ENCODE measurements at regions not wholly inside any gene's neighbourhood (a gene's known extent, or its start where the extent isn't known, plus 50 kb on each side); places are given as distances from the start of the nearest gene placed in this dataset.

GRCh38 chr2:235311044-235311443, 182.8 kb upstream of the AGAP1 start:
- H3K4me1 ChIP-seq, result no peaks in the 10 kb centered on the region
- H3K9me3 ChIP-seq, result peaks cover 4 to 8% of the 10 kb centered on the region in 2 donors
- H3K27me3 ChIP-seq, result no peaks in the 10 kb centered on the region
- TF ChIP-seq, protein P1, sequence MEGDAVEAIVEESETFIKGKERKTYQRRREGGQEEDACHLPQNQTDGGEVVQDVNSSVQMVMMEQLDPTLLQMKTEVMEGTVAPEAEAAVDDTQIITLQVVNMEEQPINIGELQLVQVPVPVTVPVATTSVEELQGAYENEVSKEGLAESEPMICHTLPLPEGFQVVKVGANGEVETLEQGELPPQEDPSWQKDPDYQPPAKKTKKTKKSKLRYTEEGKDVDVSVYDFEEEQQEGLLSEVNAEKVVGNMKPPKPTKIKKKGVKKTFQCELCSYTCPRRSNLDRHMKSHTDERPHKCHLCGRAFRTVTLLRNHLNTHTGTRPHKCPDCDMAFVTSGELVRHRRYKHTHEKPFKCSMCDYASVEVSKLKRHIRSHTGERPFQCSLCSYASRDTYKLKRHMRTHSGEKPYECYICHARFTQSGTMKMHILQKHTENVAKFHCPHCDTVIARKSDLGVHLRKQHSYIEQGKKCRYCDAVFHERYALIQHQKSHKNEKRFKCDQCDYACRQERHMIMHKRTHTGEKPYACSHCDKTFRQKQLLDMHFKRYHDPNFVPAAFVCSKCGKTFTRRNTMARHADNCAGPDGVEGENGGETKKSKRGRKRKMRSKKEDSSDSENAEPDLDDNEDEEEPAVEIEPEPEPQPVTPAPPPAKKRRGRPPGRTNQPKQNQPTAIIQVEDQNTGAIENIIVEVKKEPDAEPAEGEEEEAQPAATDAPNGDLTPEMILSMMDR (IDR thresholded peaks at IDR 0.05), result no peak
- no peaks in the 10 kb centered on the region for H3K36me3 ChIP-seq
- H3K27ac ChIP-seq, result no peak overlapping the region
- no peak overlapping the region for H3K4me3 ChIP-seq
- no peak for DNase-seq (ENCODE audit: low spot score)

- no peak overlapping the region for H3K4me3 ChIP-seq
- DNase-seq (ENCODE audit: low spot score), result no peak
- no peaks in the 10 kb centered on the region for H3K4me1 ChIP-seq
- no peaks in the 10 kb centered on the region for H3K36me3 ChIP-seq
- H3K9me3 ChIP-seq, result peaks cover 4 to 8% of the 10 kb centered on the region in 2 donors
- H3K27me3 ChIP-seq, result no peaks in the 10 kb centered on the region
- TF ChIP-seq, protein P1 (IDR thresholded peaks at IDR 0.05), result no peak
- no peak overlapping the region for H3K27ac ChIP-seq
Observed at GRCh38 chr2:235312571-235312970, 181.3 kb upstream of the AGAP1 start.

DNA sequence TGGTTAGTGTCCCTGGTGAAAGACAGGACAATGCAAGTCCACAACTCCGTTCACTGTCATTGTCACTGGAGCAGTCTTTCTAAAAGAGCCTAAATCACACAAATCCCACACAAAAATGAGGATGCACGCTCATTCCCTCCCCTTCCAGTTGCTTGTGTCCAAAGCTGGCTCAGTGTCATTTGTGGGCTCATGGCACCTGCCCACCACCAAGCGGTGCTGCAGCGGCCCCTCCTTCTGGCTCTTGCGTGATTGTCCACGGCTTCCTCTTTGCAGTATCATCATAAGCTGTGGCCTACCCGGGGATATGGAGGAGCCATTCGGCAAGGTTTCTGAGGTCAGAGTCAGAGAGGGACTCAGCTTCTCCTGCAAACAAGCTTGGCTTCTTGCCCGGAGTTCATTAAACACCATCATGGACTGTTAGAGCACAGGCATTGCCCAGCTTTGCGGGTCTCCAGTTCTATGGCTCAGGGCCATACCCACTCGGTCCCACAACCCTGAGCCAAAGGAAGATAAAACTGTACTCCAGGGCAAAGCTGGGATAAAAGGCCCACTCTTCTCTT, 179.4 kb upstream of the AGAP1 start:
- Histone ChIP-seq H3K9me3 (peaks cover 4 to 8% of the 10 kb centered on the region in 2 donors), H3K36me3 (no peaks in the 10 kb centered on the region), H3K4me1 (no peaks in the 10 kb centered on the region), H3K27me3 (no peaks in the 10 kb centered on the region), H3K27ac (no peak overlapping the region), H3K4me3 (no peak overlapping the region)
- TF ChIP-seq, protein P1 (IDR thresholded peaks at IDR 0.05), result no peak
- no peak for DNase-seq (ENCODE audit: low spot score)

GRCh38 chr2:235319095-235319494, 174.7 kb upstream of the AGAP1 start:
- no peak for DNase-seq (ENCODE audit: low spot score)
- Histone ChIP-seq H3K4me3 (no peak overlapping the region), H3K36me3 (no peaks in the 10 kb centered on the region), H3K4me1 (no peaks in the 10 kb centered on the region), H3K27ac (no peak overlapping the region), H3K27me3 (no peaks in the 10 kb centered on the region), H3K9me3 (no peaks in the 10 kb centered on the region)
- TF ChIP-seq, protein P1 (IDR thresholded peaks at IDR 0.05), result no peak

DNA sequence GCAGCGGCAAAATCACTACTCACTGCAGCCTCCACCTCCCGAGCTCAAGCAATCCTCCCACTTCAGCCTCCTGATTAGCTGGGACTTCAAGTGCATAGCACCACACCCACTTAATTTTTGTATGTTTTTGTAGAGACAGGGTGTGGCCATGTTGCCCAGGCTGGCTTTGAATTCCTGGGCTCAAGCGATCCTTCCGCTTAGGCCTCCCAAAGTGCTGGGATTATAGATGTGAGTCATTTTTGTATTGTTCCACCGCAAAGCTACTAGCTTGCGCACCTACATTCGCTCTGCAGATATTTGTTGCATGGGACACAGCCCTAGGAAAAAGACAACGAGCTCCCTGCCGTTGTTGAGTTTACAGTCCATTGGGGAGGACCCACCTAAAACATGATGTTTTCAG, 173.5 kb upstream of the AGAP1 start:
- TF ChIP-seq, protein P1 (IDR thresholded peaks at IDR 0.05), result no peak
- H3K27me3 ChIP-seq, result no peaks in the 10 kb centered on the region
- DNase-seq (ENCODE audit: low spot score), result no peak

DNA sequence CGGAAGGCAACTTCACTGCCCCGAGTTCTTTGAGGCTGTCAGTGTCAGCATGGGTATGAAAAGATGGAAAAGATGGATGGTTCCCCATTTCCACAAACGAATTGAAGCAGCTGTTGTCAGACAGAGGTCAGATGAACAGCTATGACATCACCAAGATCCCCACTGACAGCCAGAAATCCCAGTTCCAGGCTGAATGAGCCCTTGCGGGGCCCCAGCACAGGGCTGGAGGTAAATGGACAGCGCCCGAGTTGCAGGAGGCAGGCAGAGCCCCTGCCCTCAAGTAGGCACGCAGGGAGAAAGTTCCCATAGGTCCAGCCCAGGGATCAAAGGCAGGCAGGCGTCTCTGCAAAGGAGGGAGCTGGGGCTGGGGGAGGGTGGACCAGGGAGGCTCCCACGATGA, 169.5 kb upstream of the AGAP1 start:
- no peaks in the 10 kb centered on the region for H3K27me3 ChIP-seq

More for the DNA sequence above, 173.5 kb upstream of the AGAP1 start:
- H3K36me3 ChIP-seq, result no peaks in the 10 kb centered on the region
- no peaks in the 10 kb centered on the region for H3K4me1 ChIP-seq
- no peak overlapping the region for H3K4me3 ChIP-seq
- no peak overlapping the region for H3K27ac ChIP-seq
- no peaks in the 10 kb centered on the region for H3K9me3 ChIP-seq

More for the DNA sequence above, 169.5 kb upstream of the AGAP1 start:
- TF ChIP-seq, protein P1 (IDR thresholded peaks at IDR 0.05), result no peak
- Histone ChIP-seq H3K4me3 (no peak overlapping the region), H3K9me3 (no peaks in the 10 kb centered on the region), H3K36me3 (no peaks in the 10 kb centered on the region), H3K27ac (no peak overlapping the region), H3K4me1 (no peaks in the 10 kb centered on the region)
- DNase-seq (ENCODE audit: low spot score), result no peak

All from right atrium auricular region (tissue), 2 donors.